Pancreas (tissue), 10 donors: ENCODE measurements at regions not wholly inside any gene's neighbourhood (a gene's known extent, or its start where the extent isn't known, plus 50 kb on each side); places are given as distances from the start of the nearest gene placed in this dataset.
"Not testable (repeated sequence)": the region's sequence is repeated elsewhere in the genome, so short reads cannot be mapped to it uniquely, and the experiment has no call there.

Experiments used
- ATAC-seq, 4 donors: fragments of 200-7000 bp; cut with Tn5 transposase; one replicate each; pipeline versions ENCODE4 v1.8.0 to v1.9.1; 2020; ENCODE audit warnings: mild to moderate bottlenecking in 4 of 4, moderate library complexity in 4 of 4
- DNase-seq, 6 donors: peaks; one replicate each; pipeline ENCODE4 v3.0.0-alpha.2; 2020
- FAIRE-seq: peaks from 2 replicates; lab custom pipeline; 2012; peaks lifted over from hg19 to GRCh38; lab: Jason Lieb, UNC
- H3K27ac ChIP-seq, 4 donors: fragments of 200-600 bp; sonication (generic); 1 replicate in 3 of 4; 2 replicates in 1 of 4; pipeline versions ENCODE4 v1.5.0 to v1.8.0; 2020
- H3K27me3 ChIP-seq, 4 donors: fragments of 200-600 bp; one replicate each; pipeline ENCODE4 v1.8.0; 2021
- H3K36me3 ChIP-seq, 3 donors: fragments of 200-600 bp; sonication (generic) in 1 of 3; one replicate each; pipeline versions ENCODE4 v1.5.0 to v1.8.0; 2020 to 2021
- H3K4me1 ChIP-seq, 3 donors: fragments of 200-600 bp; one replicate each; pipeline ENCODE4 v1.8.0; 2021
- H3K4me3 ChIP-seq, 4 donors: fragments of 200-600 bp; sonication (generic) in 2 of 4; one replicate each; pipeline versions ENCODE4 v1.5.0 to v1.8.0; 2020 to 2021
- H3K9me3 ChIP-seq, 4 donors: fragments of 200-600 bp; one replicate each; pipeline ENCODE4 v1.8.0; 2021
- CTCF ChIP-seq, 4 donors: fragments of 200-600 bp; sonication (generic) in 3 of 4; IDR thresholded peaks; one replicate each; pipeline versions ENCODE4 v1.5.0 to v1.8.0; 2021; ENCODE audit warnings: antibody characterized with exemption in 4 of 4
- WGBS, 2 donors: extraction: QIAGEN DNeasy Blood & Tissue Kit; methylation state at CpG; one replicate each; pipeline ENCODE4 v1.1.7; 2013; 5-methylcytosine and 5-hydroxymethylcytosine counted together
- intact Hi-C, 3 donors: fragments of 100-400 bp; cut with DNase I; formaldehyde crosslinking; loops; one replicate each; pipeline versions ENCODE4 v1.11.1 to v1.14.2; 2022
- donor health status: healthy with polysubstance abuse.
- donor health status: DM: no; HTN: no; CAD: no; lungs with moderate emphysema.
- donor health status: DM: no; HTN: no; CAD: no.
- donor health status: control.
- donor health status: control.
- donor health status: Bipolar disorder and iron deficiency.
- donor health status: DM: yes; HTN: yes; CAD: no.
- donor health status: DM: no; HTN: no; CAD: no.
- donor health status: DM: no; HTN: no; CAD: no.
- donor health status: DM: yes; HTN: yes; CAD: no.

- DNase-seq (no peak), ATAC-seq (no peak), FAIRE-seq (no peak)
- H3K4me1 ChIP-seq: no peaks in the 10 kb centered on the region
- WGBS, 2 donors: 47 to 55% methylated on average over 3 of the region's 3 CpGs
- no peaks in the 10 kb centered on the region for H3K9me3 ChIP-seq
- no peaks in the 10 kb centered on the region for H3K27me3 ChIP-seq
- H3K27ac ChIP-seq: no peak overlapping the region
- no peak overlapping the region for H3K4me3 ChIP-seq
- H3K36me3 ChIP-seq: no peaks in the 10 kb centered on the region
- no peak for TF ChIP-seq CTCF (IDR thresholded peaks at IDR 0.05)
- intact Hi-C loops: no loop called here
Measured at GRCh38 chr12:61564466-61564865, 695.7 kb upstream of the USP15 start.

- H3K27ac ChIP-seq: no peak overlapping the region
- H3K27me3 ChIP-seq: no peaks in the 10 kb centered on the region
- FAIRE-seq (no peak), ATAC-seq (no peak), DNase-seq (no peak)
- no peak for TF ChIP-seq CTCF (IDR thresholded peaks at IDR 0.05)
- intact Hi-C loops: no loop called here
- H3K4me1 ChIP-seq: no peaks in the 10 kb centered on the region
- no peaks in the 10 kb centered on the region for H3K36me3 ChIP-seq
- H3K9me3 ChIP-seq: no peaks in the 10 kb centered on the region
- 66 to 69% methylated on average over 2 of the region's 2 CpGs for WGBS, 2 donors
- H3K4me3 ChIP-seq: no peak overlapping the region
Measured at GRCh38 chr12:61566183-61566582, 694.0 kb upstream of the USP15 start.

GRCh38 chr12:61574339-61574738 lies 685.9 kb upstream of the USP15 start:
- FAIRE-seq: no peak
- peak in 1 of 6 donors; percentile 13 for DNase-seq
- 33 to 38% methylated on average over 3 of the region's 3 CpGs for WGBS, 2 donors
- TF ChIP-seq CTCF (IDR thresholded peaks at IDR 0.05): no peak
- no peak overlapping the region for H3K27ac ChIP-seq
- intact Hi-C loops: no loop called here
- no peak overlapping the region for H3K4me3 ChIP-seq
- peak in 1 of 4 donors; percentile 24 for ATAC-seq
- no peaks in the 10 kb centered on the region for H3K4me1 ChIP-seq
- H3K36me3 ChIP-seq: no peaks in the 10 kb centered on the region
- no peaks in the 10 kb centered on the region for H3K9me3 ChIP-seq
- no peaks in the 10 kb centered on the region for H3K27me3 ChIP-seq

- Histone ChIP-seq H3K9me3 (no peaks in the 10 kb centered on the region), H3K4me1 (no peaks in the 10 kb centered on the region), H3K27ac (no peak overlapping the region), H3K36me3 (no peaks in the 10 kb centered on the region), H3K4me3 (no peak overlapping the region), H3K27me3 (no peaks in the 10 kb centered on the region)
- 56 to 59% methylated on average over 1 of the region's 1 CpG for WGBS, 2 donors
- intact Hi-C loops: no loop called here
- ATAC-seq (no peak), FAIRE-seq (no peak), DNase-seq (no peak)
- no peak for TF ChIP-seq CTCF (IDR thresholded peaks at IDR 0.05)
Measured at GRCh38 chr12:61584943-61585342, 675.3 kb upstream of the USP15 start.

- H3K27ac ChIP-seq, H3K9me3 ChIP-seq, H3K27me3 ChIP-seq, H3K4me1 ChIP-seq, H3K4me3 ChIP-seq, intact Hi-C loops, ATAC-seq, FAIRE-seq, DNase-seq, H3K36me3 ChIP-seq: not testable (repeated sequence)
Measured at GRCh38 chr12:61590864-61591263, 669.3 kb upstream of the USP15 start.

- Histone ChIP-seq H3K27me3 (no peaks in the 10 kb centered on the region), H3K4me3 (no peak overlapping the region), H3K36me3 (no peaks in the 10 kb centered on the region), H3K27ac (no peak overlapping the region), H3K4me1 (no peaks in the 10 kb centered on the region), H3K9me3 (no peaks in the 10 kb centered on the region)
- TF ChIP-seq CTCF (IDR thresholded peaks at IDR 0.05): no peak
- ATAC-seq: no peak
- intact Hi-C loops: no loop called here
- DNase-seq: no peak
- FAIRE-seq: no peak
Measured at GRCh38 chr12:61610143-61610542, 650.1 kb upstream of the USP15 start.
